Endothelial cell of umbilical vein (primary cell): ENCODE measurements at regions not wholly inside any gene's neighbourhood (a gene's known extent, or its start where the extent isn't known, plus 50 kb on each side); places are given as distances from the start of the nearest gene placed in this dataset.

Experiments
- BruUV-seq: library from RNA; stranded (reverse); fragments of 400-500 nt; replicated peaks from 2 replicates; lab custom pipeline; 2021; lab: Mats Ljungman, UMichigan
- CTCF ChIA-PET: fragments of 300-600, 350-600 bp; sonication (Branson Sonifier 250); formaldehyde crosslinking; loops from one replicate; lab custom pipeline; 2021; ENCODE audit warnings: antibody characterized with exemption, inconsistent platforms; lab: Charles Lee
- POLR2A ChIA-PET: fragments of 300-600, 350-600 bp; sonication (Branson Sonifier 250); formaldehyde crosslinking; loops from one replicate; lab custom pipeline; 2021; ENCODE audit warnings: antibody characterized with exemption, inconsistent platforms; lab: Charles Lee
- DNase-seq: peaks from one replicate; pipeline ENCODE4 v3.0.0-alpha.2; 2011; ENCODE audit warnings: low read depth, low spot score
- FAIRE-seq: peaks from 2 replicates; lab custom pipeline; 2011; peaks lifted over from hg19 to GRCh38; lab: Jason Lieb, UNC
- H2AFZ ChIP-seq: 2 replicates; pipeline ENCODE4 v1.6.0; 2012; ENCODE audit warnings: low read depth, low read length, control low read depth, inconsistent platforms
- H3K27ac ChIP-seq: 2 replicates; pipeline ENCODE4 v1.5.1; 2011; ENCODE audit warnings: low read depth, mild to moderate bottlenecking, control low read depth, low read length, moderate library complexity; ENCODE audit not compliant: insufficient read depth
- H3K27me3 ChIP-seq, 2 experiments: 2 replicates each; pipeline versions ENCODE4 v1.6.0 to v1.6.1; 2011; ENCODE audit warnings: low read length in 2 of 2, mixed read lengths in 1 of 2; ENCODE audit not compliant: control insufficient read depth in 2 of 2, insufficient read depth in 2 of 2
- H3K36me3 ChIP-seq, 2 experiments: 2 replicates in 1 of 2; 3 replicates in 1 of 2; pipeline ENCODE4 v1.5.1; 2011; ENCODE audit warnings: low read length in 2 of 2, mild to moderate bottlenecking in 1 of 2, moderate library complexity in 1 of 2; ENCODE audit not compliant: control insufficient read depth in 2 of 2, insufficient read depth in 2 of 2; ENCODE audit errors: extremely low read depth in 1 of 2
- H3K4me1 ChIP-seq: 3 replicates; pipeline ENCODE4 v1.5.1; 2011; ENCODE audit warnings: mild to moderate bottlenecking, low read length; ENCODE audit not compliant: control insufficient read depth, insufficient read depth; ENCODE audit errors: extremely low read depth
- H3K4me2 ChIP-seq: 2 replicates; pipeline ENCODE4 v1.6.1; 2011; ENCODE audit warnings: low read length, control low read depth, mixed read lengths; ENCODE audit not compliant: insufficient read depth
- H3K4me3 ChIP-seq, 3 experiments: fragments of 200-600 bp in 1 of 3; sonication (generic), shearing (Covaris generic) in 1 of 3; replicated peaks in 1 of 3; 2 replicates each; pipeline ENCODE4 v1.5.1; 2011 to 2016; ENCODE audit warnings: control low read depth in 3 of 3, low read length in 3 of 3, mild to moderate bottlenecking in 2 of 3, inconsistent platforms in 1 of 3, low read depth in 1 of 3, moderate library complexity in 1 of 3; ENCODE audit not compliant: insufficient read depth in 1 of 3
- H3K79me2 ChIP-seq: 2 replicates; pipeline ENCODE4 v1.6.0; 2012; ENCODE audit warnings: low read length, inconsistent platforms; ENCODE audit not compliant: control insufficient read depth, insufficient read depth
- H3K9ac ChIP-seq: replicated peaks from 2 replicates; pipeline ENCODE3; 2011; ENCODE audit warnings: low read length, control low read depth; ENCODE audit not compliant: insufficient read depth; ENCODE audit errors: extremely low read depth
- H3K9me1 ChIP-seq: replicated peaks from 3 replicates; pipeline ENCODE4 v1.6.0; 2011; ENCODE audit warnings: mild to moderate bottlenecking, low read length; ENCODE audit not compliant: control insufficient read depth, insufficient read depth; ENCODE audit errors: extremely low read depth
- H3K9me3 ChIP-seq: replicated peaks from 2 replicates; pipeline ENCODE4 v1.5.1; 2012; ENCODE audit warnings: low read length, inconsistent platforms; ENCODE audit not compliant: control insufficient read depth, insufficient read depth
- H4K20me1 ChIP-seq: replicated peaks from 2 replicates; pipeline ENCODE3; 2011; ENCODE audit warnings: mild to moderate bottlenecking, low read length; ENCODE audit not compliant: control insufficient read depth, insufficient read depth; ENCODE audit errors: extremely low read depth
- EZH2 ChIP-seq: IDR thresholded peaks from 2 replicates; pipeline ENCODE4 v1.6.1; 2012; ENCODE audit warnings: borderline replicate concordance, low read depth, mild to moderate bottlenecking, moderate library complexity, low read length, inconsistent platforms; ENCODE audit not compliant: severe bottlenecking
- FOS ChIP-seq: IDR thresholded peaks from 2 replicates; pipeline ENCODE4 v1.6.1; 2011; ENCODE audit warnings: mild to moderate bottlenecking, low read length, moderate library complexity, borderline replicate concordance; ENCODE audit not compliant: insufficient read depth
- GATA2 ChIP-seq: IDR thresholded peaks from 2 replicates; pipeline ENCODE4 v1.7.0; 2011; ENCODE audit warnings: low read depth, mild to moderate bottlenecking, moderate library complexity, mixed read lengths, low read length; ENCODE audit not compliant: insufficient read length, insufficient read depth
- JUN ChIP-seq: IDR thresholded peaks from 2 replicates; pipeline ENCODE4 v1.6.1; 2011; ENCODE audit warnings: borderline replicate concordance, low read depth; ENCODE audit not compliant: insufficient read length, insufficient read depth
- MYC ChIP-seq: IDR thresholded peaks from one replicate; pipeline ENCODE4 v1.6.1; 2011; ENCODE audit warnings: mild to moderate bottlenecking, low read depth, low read length
- POLR2A ChIP-seq: IDR thresholded peaks from 2 replicates; pipeline ENCODE4 v1.6.1; 2012; ENCODE audit warnings: low read depth, mild to moderate bottlenecking, control low read depth, low read length
- POLR2AphosphoS5 ChIP-seq: IDR thresholded peaks from 2 replicates; pipeline ENCODE4 v1.6.1; 2012; ENCODE audit warnings: low read depth, mild to moderate bottlenecking, control low read depth, low read length, moderate library complexity; ENCODE audit not compliant: insufficient read depth
- dilution Hi-C: fragments of 300-500 bp; cut with MboI; formaldehyde crosslinking; loops from one replicate; pipeline ENCODE4 v1.15.0; 2019; ENCODE audit warnings: low sequenced_read_pairs; ENCODE audit not compliant: extremely low pct_ligation_motif_present
- intact Hi-C: fragments of 100-400 bp; cut with micrococcal nuclease; formaldehyde crosslinking; loops from one replicate; pipeline ENCODE4 v1.10.0; 2022
- TF ChIP-seq, protein P1 (sequence below): IDR thresholded peaks from 2 replicates; pipeline ENCODE4 v1.6.1; 2011; ENCODE audit not compliant: insufficient read depth, insufficient read length
- TF ChIP-seq, protein P2 (sequence below), 2 donors: IDR thresholded peaks; 1 replicate in 1 of 2; 2 replicates in 1 of 2; pipeline ENCODE4 v1.5.1; 2011; ENCODE audit warnings: low read length in 2 of 2, mild to moderate bottlenecking in 2 of 2, moderate library complexity in 2 of 2, control low read depth in 1 of 2, inconsistent platforms in 1 of 2, low read depth in 1 of 2; ENCODE audit not compliant: insufficient read depth in 1 of 2; ENCODE audit errors: extremely low read depth in 1 of 2

- CTCF ChIA-PET: no interaction called here
- Histone ChIP-seq H3K79me2 (no peaks in the 10 kb centered on the region), H3K36me3 (no peaks in the 10 kb centered on the region), H3K9me3 (no peaks in the 10 kb centered on the region), H3K4me1 (no peaks in the 10 kb centered on the region), H3K27ac (no peak overlapping the region), H3K4me3 (no peak overlapping the region), H3K27me3 (no peaks in the 10 kb centered on the region), H2AFZ (no peak overlapping the region), H4K20me1 (no peaks in the 10 kb centered on the region), H3K9ac (no peak overlapping the region), H3K4me2 (no peak overlapping the region), H3K9me1 (no peaks in the 10 kb centered on the region)
- FAIRE-seq: no peak
- dilution Hi-C loops: no loop called here
- BruUV-seq: no TSS peak
- TF ChIP-seq JUN (no peak), EZH2 (no peak), POLR2AphosphoS5 (no peak), MYC (no peak), POLR2A (no peak), FOS (no peak), GATA2 (no peak)
- TF ChIP-seq, protein P1, sequence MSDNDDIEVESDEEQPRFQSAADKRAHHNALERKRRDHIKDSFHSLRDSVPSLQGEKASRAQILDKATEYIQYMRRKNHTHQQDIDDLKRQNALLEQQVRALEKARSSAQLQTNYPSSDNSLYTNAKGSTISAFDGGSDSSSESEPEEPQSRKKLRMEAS: no peak
- TF ChIP-seq, protein P2, sequence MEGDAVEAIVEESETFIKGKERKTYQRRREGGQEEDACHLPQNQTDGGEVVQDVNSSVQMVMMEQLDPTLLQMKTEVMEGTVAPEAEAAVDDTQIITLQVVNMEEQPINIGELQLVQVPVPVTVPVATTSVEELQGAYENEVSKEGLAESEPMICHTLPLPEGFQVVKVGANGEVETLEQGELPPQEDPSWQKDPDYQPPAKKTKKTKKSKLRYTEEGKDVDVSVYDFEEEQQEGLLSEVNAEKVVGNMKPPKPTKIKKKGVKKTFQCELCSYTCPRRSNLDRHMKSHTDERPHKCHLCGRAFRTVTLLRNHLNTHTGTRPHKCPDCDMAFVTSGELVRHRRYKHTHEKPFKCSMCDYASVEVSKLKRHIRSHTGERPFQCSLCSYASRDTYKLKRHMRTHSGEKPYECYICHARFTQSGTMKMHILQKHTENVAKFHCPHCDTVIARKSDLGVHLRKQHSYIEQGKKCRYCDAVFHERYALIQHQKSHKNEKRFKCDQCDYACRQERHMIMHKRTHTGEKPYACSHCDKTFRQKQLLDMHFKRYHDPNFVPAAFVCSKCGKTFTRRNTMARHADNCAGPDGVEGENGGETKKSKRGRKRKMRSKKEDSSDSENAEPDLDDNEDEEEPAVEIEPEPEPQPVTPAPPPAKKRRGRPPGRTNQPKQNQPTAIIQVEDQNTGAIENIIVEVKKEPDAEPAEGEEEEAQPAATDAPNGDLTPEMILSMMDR (IDR thresholded peaks at IDR 0.05; ENCODE audit: extremely low read depth in 1 of 2, insufficient read depth in 1 of 2, low read depth in 1 of 2, low read length in 2 of 2): no peak
- POLR2A ChIA-PET: no interaction called here
- intact Hi-C loops: no loop called here
- no peak for DNase-seq
Measured at GRCh38 chr11:122362381-122362780, 246.4 kb upstream of the BLID start.
